HCT116 (cell line): ENCODE measurements at regions not wholly inside any gene's neighbourhood (a gene's known extent, or its start where the extent isn't known, plus 50 kb on each side); places are given as distances from the start of the nearest gene placed in this dataset.

Experiments used
- ATAC-seq: fragments of 200-7000 bp; cut with Tn5 transposase; 2 replicates; pipeline ENCODE4 v1.9.1; 2020; ENCODE audit warnings: mild to moderate bottlenecking, moderate library complexity
- BruUV-seq: library from RNA; stranded (reverse); fragments of 400-500 nt; replicated peaks from 2 replicates; lab custom pipeline; 2021; lab: Mats Ljungman, UMichigan
- CTCF ChIA-PET: fragments of 300-600 bp; sonication (Branson Sonifier 250); formaldehyde crosslinking; loops from one replicate; lab custom pipeline; 2021; ENCODE audit warnings: antibody characterized with exemption; lab: Charles Lee
- POLR2A ChIA-PET: fragments of 300-600, 350-600 bp; sonication (Branson Sonifier 250); formaldehyde crosslinking; loops from one replicate; lab custom pipeline; 2021; ENCODE audit warnings: antibody characterized with exemption; lab: Charles Lee
- RAD21 ChIA-PET, 2 experiments: fragments of 300-600 bp; sonication (Branson Sonifier 250); formaldehyde crosslinking; loops; one replicate each; lab custom pipeline; 2023; ENCODE audit warnings: low total read pairs in 2 of 2; ENCODE audit not compliant: uncharacterized antibody in 2 of 2, unreplicated experiment in 2 of 2, low non-redundant PET in 1 of 2; lab: Charles Lee
- DNase-seq: peaks from one replicate; pipeline ENCODE4 v3.0.0-alpha.2; 2010; ENCODE audit warnings: low read depth, low spot score
- H2AFZ ChIP-seq: fragments of 200-600 bp; shearing (Covaris generic), sonication (generic); 2 replicates; pipeline ENCODE4 v1.6.1; 2017; ENCODE audit warnings: low read depth, mixed run types, mixed read lengths, antibody characterized with exemption, low read length; ENCODE audit not compliant: poor library complexity, severe bottlenecking
- H3K27ac ChIP-seq: 2 replicates; pipeline ENCODE4 v1.5.1; 2012; ENCODE audit warnings: low read depth, low read length
- H3K27me3 ChIP-seq: fragments of 200-600 bp; sonication (generic); 2 replicates; pipeline ENCODE4 v1.6.1; 2016; ENCODE audit warnings: mixed run types, low read length, mixed read lengths; ENCODE audit not compliant: insufficient read depth
- H3K36me3 ChIP-seq, 2 experiments: fragments of 200-500 bp in 1 of 2; fragments of 200-600 bp in 1 of 2; sonication (Bioruptor generic) in 1 of 2; sonication (generic) in 1 of 2; 2 replicates each; pipeline versions ENCODE4 v1.5.1 to v1.6.1; 2014 to 2016; ENCODE audit warnings: low read length in 2 of 2, inconsistent platforms in 1 of 2, mixed read lengths in 1 of 2, mixed run types in 1 of 2; ENCODE audit not compliant: insufficient read depth in 2 of 2, control insufficient read depth in 1 of 2
- H3K4me1 ChIP-seq, 2 experiments: fragments of 200-600 bp in 1 of 2; sonication (generic) in 1 of 2; 2 replicates each; pipeline versions ENCODE4 v1.5.1 to v1.6.1; 2012 to 2017; ENCODE audit warnings: low read length in 2 of 2, inconsistent platforms in 1 of 2, mild to moderate bottlenecking in 1 of 2, mixed read lengths in 1 of 2, mixed run types in 1 of 2, moderate library complexity in 1 of 2; ENCODE audit not compliant: insufficient read depth in 2 of 2, control insufficient read depth in 1 of 2
- H3K4me2 ChIP-seq: fragments of 200-600 bp; sonication (generic); 2 replicates; pipeline ENCODE4 v1.6.1; 2017; ENCODE audit warnings: mixed run types, low read length, mixed read lengths
- H3K4me3 ChIP-seq, 2 experiments: fragments of 200-600 bp in 1 of 2; sonication (generic) in 1 of 2; replicated peaks in 1 of 2; 2 replicates each; pipeline ENCODE4 v1.5.1; 2011 to 2016; ENCODE audit warnings: low read length in 2 of 2, control low read depth in 1 of 2, low read depth in 1 of 2, mild to moderate bottlenecking in 1 of 2, mixed read lengths in 1 of 2, mixed run types in 1 of 2
- H3K79me2 ChIP-seq: fragments of 200-600 bp; sonication (generic); 2 replicates; pipeline ENCODE4 v1.6.1; 2017; ENCODE audit warnings: mild to moderate bottlenecking, mixed run types, low read length, moderate library complexity, mixed read lengths; ENCODE audit not compliant: insufficient read depth
- H3K9ac ChIP-seq: fragments of 200-600 bp; sonication (generic); 2 replicates; pipeline ENCODE4 v1.6.1; 2016; ENCODE audit warnings: low read length, mixed read lengths
- H3K9me2 ChIP-seq: fragments of 200-600 bp; sonication (generic), shearing (Covaris generic); 2 replicates; pipeline ENCODE4 v1.6.1; 2017; ENCODE audit warnings: mixed run types, mild to moderate bottlenecking, moderate library complexity; ENCODE audit not compliant: insufficient read depth
- H3K9me3 ChIP-seq, 2 experiments: fragments of 200-500 bp in 1 of 2; fragments of 200-600 bp in 1 of 2; sonication (Bioruptor generic) in 1 of 2; sonication (generic) in 1 of 2; 2 replicates each; pipeline ENCODE4 v1.6.1; 2014 to 2017; ENCODE audit warnings: low read length in 2 of 2, mixed read lengths in 2 of 2, inconsistent platforms in 1 of 2, low read depth in 1 of 2, mild to moderate bottlenecking in 1 of 2, mixed run types in 1 of 2, moderate library complexity in 1 of 2; ENCODE audit not compliant: control insufficient read depth in 1 of 2, insufficient read depth in 1 of 2
- H4K20me1 ChIP-seq: fragments of 200-600 bp; sonication (generic), shearing (Covaris generic); 2 replicates; pipeline ENCODE4 v1.6.1; 2017; ENCODE audit warnings: mixed run types, mild to moderate bottlenecking, moderate library complexity; ENCODE audit not compliant: insufficient read depth
- CBX3 ChIP-seq: IDR thresholded peaks from 2 replicates; pipeline ENCODE4 v1.6.1; 2012; ENCODE audit warnings: low read depth
- CEBPB ChIP-seq: IDR thresholded peaks from 2 replicates; pipeline ENCODE4 v1.6.1; 2012; ENCODE audit warnings: low read depth
- EGR1 ChIP-seq: IDR thresholded peaks from 2 replicates; pipeline ENCODE4 v1.6.1; 2012; ENCODE audit warnings: low read depth
- FOSL1 ChIP-seq: IDR thresholded peaks from 2 replicates; pipeline ENCODE4 v1.6.1; 2012; ENCODE audit warnings: low read depth
- JUND ChIP-seq: IDR thresholded peaks from 2 replicates; pipeline ENCODE4 v1.6.1; 2012
- POLR2AphosphoS5 ChIP-seq: IDR thresholded peaks from 2 replicates; pipeline ENCODE4 v1.6.1; 2011; ENCODE audit warnings: mild to moderate bottlenecking, low read depth, low read length, moderate library complexity
- RAD21 ChIP-seq: IDR thresholded peaks from 2 replicates; pipeline ENCODE4 v1.6.1; 2012; ENCODE audit warnings: low read depth, mild to moderate bottlenecking
- SP1 ChIP-seq: IDR thresholded peaks from 2 replicates; pipeline ENCODE4 v1.6.1; 2012; ENCODE audit warnings: low read depth
- ZNF274 ChIP-seq: fragments of 200-500 bp; sonication (Bioruptor generic); IDR thresholded peaks from 2 replicates; pipeline ENCODE4 v1.6.1; 2014; ENCODE audit warnings: mild to moderate bottlenecking, low read depth, low read length, inconsistent platforms
- intact Hi-C: fragments of 100-400 bp; cut with micrococcal nuclease; formaldehyde crosslinking; loops from 2 replicates; pipeline ENCODE4 v1.10.0; 2022
- TF ChIP-seq, protein P1 (sequence below), 3 experiments: fragments of 200-600 bp in 1 of 3; sonication (generic) in 1 of 3; IDR thresholded peaks in 2 of 3; conservative IDR thresholded peaks in 1 of 3; 2 replicates each; pipeline ENCODE4 v1.5.1; 2012 to 2017; ENCODE audit warnings: low read depth in 2 of 3, low read length in 2 of 3, antibody characterized with exemption in 1 of 3, borderline replicate concordance in 1 of 3, control low read depth in 1 of 3, mild to moderate bottlenecking in 1 of 3, mixed read lengths in 1 of 3, mixed run types in 1 of 3, moderate library complexity in 1 of 3; ENCODE audit not compliant: insufficient read depth in 1 of 3

- POLR2A ChIA-PET = no interaction called here
- CTCF ChIA-PET = interaction anchor here (0.8 to 3.0 kb wide), 2 partner anchors 111 to 149 kb away, joined by 4 to 18 read pairs; no protein-coding TSS in a partner anchor
Observed at GRCh38 chr7:131656980-131657723, 100.7 kb upstream of the PODXL start.

More at GRCh38 chr7:131656980-131657723, 100.7 kb upstream of the PODXL start:
- no peaks in the 10 kb centered on the region for H3K9me3 ChIP-seq
- no peaks in the 10 kb centered on the region for H4K20me1 ChIP-seq
- no peaks in the 10 kb centered on the region for H3K36me3 ChIP-seq
- H3K79me2 ChIP-seq = no peaks in the 10 kb centered on the region
- H3K4me2 ChIP-seq = no peak overlapping the region
- RAD21 ChIA-PET = no interaction called here
- H3K27ac ChIP-seq = no peak overlapping the region
- ATAC-seq = no peak
- BruUV-seq = no TSS peak
- no peak overlapping the region for H3K4me3 ChIP-seq
- peaks cover 0 to 24% of the 10 kb centered on the region in 2 experiments; a peak in 2 of 4 replicates for H3K4me1 ChIP-seq
- H3K27me3 ChIP-seq = no peaks in the 10 kb centered on the region
- no peaks in the 10 kb centered on the region for H3K9me2 ChIP-seq
- no peak overlapping the region for H2AFZ ChIP-seq
- intact Hi-C loops = no loop called here
- TF ChIP-seq CEBPB (no peak), JUND (no peak), ZNF274 (no peak), POLR2AphosphoS5 (no peak), RAD21 (no peak), SP1 (no peak), FOSL1 (no peak), EGR1 (no peak), CBX3 (no peak)
- TF ChIP-seq, protein P1, sequence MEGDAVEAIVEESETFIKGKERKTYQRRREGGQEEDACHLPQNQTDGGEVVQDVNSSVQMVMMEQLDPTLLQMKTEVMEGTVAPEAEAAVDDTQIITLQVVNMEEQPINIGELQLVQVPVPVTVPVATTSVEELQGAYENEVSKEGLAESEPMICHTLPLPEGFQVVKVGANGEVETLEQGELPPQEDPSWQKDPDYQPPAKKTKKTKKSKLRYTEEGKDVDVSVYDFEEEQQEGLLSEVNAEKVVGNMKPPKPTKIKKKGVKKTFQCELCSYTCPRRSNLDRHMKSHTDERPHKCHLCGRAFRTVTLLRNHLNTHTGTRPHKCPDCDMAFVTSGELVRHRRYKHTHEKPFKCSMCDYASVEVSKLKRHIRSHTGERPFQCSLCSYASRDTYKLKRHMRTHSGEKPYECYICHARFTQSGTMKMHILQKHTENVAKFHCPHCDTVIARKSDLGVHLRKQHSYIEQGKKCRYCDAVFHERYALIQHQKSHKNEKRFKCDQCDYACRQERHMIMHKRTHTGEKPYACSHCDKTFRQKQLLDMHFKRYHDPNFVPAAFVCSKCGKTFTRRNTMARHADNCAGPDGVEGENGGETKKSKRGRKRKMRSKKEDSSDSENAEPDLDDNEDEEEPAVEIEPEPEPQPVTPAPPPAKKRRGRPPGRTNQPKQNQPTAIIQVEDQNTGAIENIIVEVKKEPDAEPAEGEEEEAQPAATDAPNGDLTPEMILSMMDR (IDR thresholded peaks at IDR 0.05 in 2 of 3, conservative IDR thresholded peaks at IDR 0.05 in 1 of 3; ENCODE audit: borderline replicate concordance in 1 of 3, insufficient read depth in 1 of 3, low read depth in 2 of 3, low read length in 2 of 3) = no peak
- no peak for DNase-seq
- H3K9ac ChIP-seq = no peak overlapping the region
